Smooth muscle cell (in vitro differentiated cells): ENCODE measurements at regions not wholly inside any gene's neighbourhood (a gene's known extent, or its start where the extent isn't known, plus 50 kb on each side); places are given as distances from the start of the nearest gene placed in this dataset.

Source experiments
- DNase-seq: peaks from one replicate; lab custom pipeline; 2025; ENCODE audit not compliant: unreplicated experiment; lab: John Stamatoyannopoulos, UW
- H2AFZ ChIP-seq: fragments of 200-600 bp; sonication (generic); 2 replicates; pipeline ENCODE4 v1.6.0; 2016; ENCODE audit warnings: antibody characterized with exemption, low read depth, mild to moderate bottlenecking
- H3F3A ChIP-seq: fragments of 200-600 bp; sonication (generic); 2 replicates; pipeline ENCODE4 v1.6.0; 2017; ENCODE audit warnings: antibody characterized with exemption, low read depth
- H3K27ac ChIP-seq: fragments of 200-600 bp; sonication (generic); 2 replicates; pipeline ENCODE4 v1.5.1; 2016; ENCODE audit warnings: low read depth, mild to moderate bottlenecking
- H3K27me3 ChIP-seq: fragments of 200-600 bp; sonication (generic); 2 replicates; pipeline ENCODE4 v1.6.1; 2016; ENCODE audit warnings: low read depth, mild to moderate bottlenecking
- H3K36me3 ChIP-seq: fragments of 200-600 bp; sonication (generic); 2 replicates; pipeline ENCODE4 v1.5.1; 2016; ENCODE audit warnings: low read depth
- H3K4me1 ChIP-seq: fragments of 200-600 bp; sonication (generic); 2 replicates; pipeline ENCODE4 v1.5.1; 2016; ENCODE audit warnings: low read depth
- H3K4me2 ChIP-seq: fragments of 200-600 bp; sonication (generic); 2 replicates; pipeline ENCODE4 v1.6.0; 2016; ENCODE audit warnings: mild to moderate bottlenecking
- H3K4me3 ChIP-seq: fragments of 200-600 bp; sonication (generic); 2 replicates; pipeline ENCODE4 v1.5.1; 2016; ENCODE audit warnings: mild to moderate bottlenecking
- H3K79me2 ChIP-seq: fragments of 200-600 bp; sonication (generic); 2 replicates; pipeline ENCODE4 v1.6.0; 2016; ENCODE audit warnings: low read depth, mild to moderate bottlenecking
- H3K9ac ChIP-seq: fragments of 200-600 bp; sonication (generic); 2 replicates; pipeline ENCODE4 v1.6.0; 2016; ENCODE audit warnings: low read depth
- H3K9me3 ChIP-seq: fragments of 200-600 bp; sonication (generic); replicated peaks from 2 replicates; pipeline ENCODE4 v1.5.1; 2016; ENCODE audit warnings: low read depth
- H4K20me1 ChIP-seq: fragments of 200-600 bp; sonication (generic); 2 replicates; pipeline ENCODE4 v1.6.0; 2016; ENCODE audit warnings: low read depth
- CTCF ChIP-seq: fragments of 200-600 bp; sonication (generic); IDR thresholded peaks from 2 replicates; pipeline ENCODE4 v1.5.1; 2017; ENCODE audit warnings: borderline replicate concordance, mild to moderate bottlenecking, antibody characterized with exemption; ENCODE audit not compliant: insufficient read depth, poor library complexity, severe bottlenecking
- WGBS: methylation state at CpG from one replicate; pipeline ENCODE4 v1.1.7; 2016; ENCODE audit warnings: low lambda C conversion rate; 5-methylcytosine and 5-hydroxymethylcytosine counted together

- Histone ChIP-seq H3K9ac (no peak overlapping the region), H3K27me3 (no peaks in the 10 kb centered on the region), H4K20me1 (no peaks in the 10 kb centered on the region), H3F3A (no peaks in the 10 kb centered on the region), H3K27ac (no peak overlapping the region), H3K4me3 (no peak overlapping the region), H3K9me3 (no peaks in the 10 kb centered on the region), H3K79me2 (no peaks in the 10 kb centered on the region), H3K36me3 (no peaks in the 10 kb centered on the region), H3K4me1 (no peaks in the 10 kb centered on the region), H2AFZ (no peak overlapping the region), H3K4me2 (no peak overlapping the region)
- TF ChIP-seq CTCF: no peak
- DNase-seq: no peak
These were observed 539.2 kb downstream of the ACTL7B start for GRCh38 chr9:108316630-108317029.

GRCh38 chr9:108316066-108316465, 539.7 kb downstream of the ACTL7B start:
- H3K27me3 ChIP-seq: no peaks in the 10 kb centered on the region
- H3F3A ChIP-seq: no peaks in the 10 kb centered on the region
- H3K36me3 ChIP-seq: no peaks in the 10 kb centered on the region
- H3K4me3 ChIP-seq: no peak overlapping the region
- H2AFZ ChIP-seq: no peak overlapping the region
- H3K4me2 ChIP-seq: no peak overlapping the region
- H3K79me2 ChIP-seq: no peaks in the 10 kb centered on the region
- H4K20me1 ChIP-seq: no peaks in the 10 kb centered on the region
- WGBS: 86% methylated on average over 4 of the region's 4 CpGs
- H3K9me3 ChIP-seq: no peaks in the 10 kb centered on the region
- H3K4me1 ChIP-seq: no peaks in the 10 kb centered on the region
- no peak for DNase-seq
- H3K9ac ChIP-seq: no peak overlapping the region
- H3K27ac ChIP-seq: no peak overlapping the region
- TF ChIP-seq CTCF: no peak

- no peaks in the 10 kb centered on the region for H3F3A ChIP-seq
- H3K4me3 ChIP-seq: no peak overlapping the region
- no peaks in the 10 kb centered on the region for H3K36me3 ChIP-seq
- H3K9ac ChIP-seq: no peak overlapping the region
- no peak overlapping the region for H3K27ac ChIP-seq
- no peak for DNase-seq
- H4K20me1 ChIP-seq: no peaks in the 10 kb centered on the region
- H3K79me2 ChIP-seq: no peaks in the 10 kb centered on the region
- H3K9me3 ChIP-seq: no peaks in the 10 kb centered on the region
- no peak for TF ChIP-seq CTCF
- WGBS: 93% methylated on average over 3 of the region's 3 CpGs
- H2AFZ ChIP-seq: no peak overlapping the region
- no peaks in the 10 kb centered on the region for H3K27me3 ChIP-seq
- no peak overlapping the region for H3K4me2 ChIP-seq
- H3K4me1 ChIP-seq: no peaks in the 10 kb centered on the region
These were observed 544.0 kb downstream of the ACTL7B start for GRCh38 chr9:108311745-108312144.

GRCh38 chr9:108310202-108310601, 545.6 kb downstream of the ACTL7B start:
- Histone ChIP-seq H2AFZ (no peak overlapping the region), H3K79me2 (no peaks in the 10 kb centered on the region), H3K9me3 (no peaks in the 10 kb centered on the region), H3K4me1 (no peaks in the 10 kb centered on the region), H3K27ac (no peak overlapping the region), H3F3A (no peaks in the 10 kb centered on the region), H3K9ac (no peak overlapping the region), H3K4me2 (no peak overlapping the region), H3K4me3 (no peak overlapping the region), H3K36me3 (no peaks in the 10 kb centered on the region), H3K27me3 (no peaks in the 10 kb centered on the region), H4K20me1 (no peaks in the 10 kb centered on the region)
- 89% methylated on average over 3 of the region's 3 CpGs for WGBS
- no peak for TF ChIP-seq CTCF
- DNase-seq: no peak
